K562 (cell line): ENCODE measurements at regions not wholly inside any gene's neighbourhood (a gene's known extent, or its start where the extent isn't known, plus 50 kb on each side); places are given as distances from the start of the nearest gene placed in this dataset.

Experiments
- CEBPG ChIP-seq, 3 experiments: fragments of 200-800 bp in 1 of 3; sonication (Bioruptor generic) in 1 of 3; sonication (generic) in 1 of 3; formaldehyde crosslinking in 1 of 3; IDR thresholded peaks in 2 of 3; conservative IDR thresholded peaks in 1 of 3; 2 replicates each; pipeline versions ENCODE4 v1.6.1 to v1.8.0; 2016 to 2022; ENCODE audit warnings: missing compliant biosample characterization in 2 of 3, missing genetic modification characterization in 2 of 3, mild to moderate bottlenecking in 1 of 3, missing genetic modification reagents in 1 of 3
- DIDO1 ChIP-seq: fragments of 450-650 bp; IDR thresholded peaks from 2 replicates; pipeline ENCODE4 v1.6.1; 2016; ENCODE audit warnings: low read depth, missing biosample characterization, missing genetic modification characterization
- MCM3 ChIP-seq: fragments of 450-650 bp; IDR thresholded peaks from 2 replicates; pipeline ENCODE4 v1.6.1; 2016
- MLX ChIP-seq, 2 experiments: fragments of 450-650 bp in 1 of 2; sonication (generic) in 1 of 2; formaldehyde crosslinking; conservative IDR thresholded peaks; 2 replicates each; pipeline versions ENCODE4 v1.4.0 to v1.8.1; 2020 to 2022; ENCODE audit warnings: mild to moderate bottlenecking in 1 of 2, missing genetic modification reagents in 1 of 2
- NBN ChIP-seq: fragments of 450-650 bp; IDR thresholded peaks from 2 replicates; pipeline ENCODE4 v1.6.1; 2016; ENCODE audit warnings: low read depth, mild to moderate bottlenecking
- PML ChIP-seq: IDR thresholded peaks from 2 replicates; pipeline ENCODE4 v1.6.1; 2012; ENCODE audit warnings: low read length, inconsistent platforms
- THRA ChIP-seq: fragments of 450-650 bp; IDR thresholded peaks from 2 replicates; pipeline ENCODE4 v1.6.1; 2017; ENCODE audit warnings: mild to moderate bottlenecking, moderate library complexity
- TSHZ1 ChIP-seq: fragments of 250-450 bp; sonication (Bioruptor Pico); IDR thresholded peaks from 2 replicates; pipeline ENCODE4 v1.4.0; 2020; ENCODE audit warnings: mild to moderate bottlenecking, moderate library complexity
- ZBTB40 ChIP-seq, 2 experiments: fragments of 450-650 bp in 1 of 2; sonication (generic) in 1 of 2; formaldehyde crosslinking in 1 of 2; IDR thresholded peaks; 2 replicates each; pipeline versions ENCODE4 v1.7.1 to v1.9.0; 2016 to 2022; ENCODE audit warnings: inconsistent platforms in 1 of 2, mild to moderate bottlenecking in 1 of 2, missing genetic modification reagents in 1 of 2
- ZFX ChIP-seq: sonication (generic); formaldehyde crosslinking; IDR thresholded peaks from 2 replicates; pipeline ENCODE4 v1.8.0; 2022; ENCODE audit warnings: mild to moderate bottlenecking, missing genetic modification reagents, moderate library complexity
- ZNF165 ChIP-seq: fragments of 250-450 bp; sonication (Bioruptor Pico); IDR thresholded peaks from 2 replicates; pipeline ENCODE4 v1.4.0; 2020; ENCODE audit warnings: borderline replicate concordance

- TF ChIP-seq ZBTB40 (IDR thresholded peaks at IDR 0.05) (no peak), ZBTB40 (CRISPR knock-in tag; IDR thresholded peaks at IDR 0.05) (no peak), PML (no peak), MCM3 (no peak), MLX (CRISPR knock-in tag; conservative IDR thresholded peaks at IDR 0.05) (no peak), DIDO1 (tag) (no peak), THRA (no peak), NBN (no peak), TSHZ1 (no peak), ZNF165 (CRISPR knock-in tag) (no peak), CEBPG (CRISPR knock-in tag; IDR thresholded peaks at IDR 0.05) (no peak; the same call in 1 of the 2 replicates), CEBPG (tag; conservative IDR thresholded peaks at IDR 0.05 in 1 of 2, IDR thresholded peaks at IDR 0.05 in 1 of 2) (peak in 1 of 2 experiments; percentile 78; a peak in 2 of 4 replicates), ZFX (CRISPR knock-in tag) (peak; percentile 95)
Observed at GRCh38 chr2:64859312-64860212, 129.6 kb upstream of the SLC1A4 start (continued).
